WI38 (cell line): ENCODE measurements at regions not wholly inside any gene's neighbourhood (a gene's known extent, or its start where the extent isn't known, plus 50 kb on each side); places are given as distances from the start of the nearest gene placed in this dataset.
"Not testable (repeated sequence)": the region's sequence is repeated elsewhere in the genome, so short reads cannot be mapped to it uniquely, and the experiment has no call there.

Experiments used
- H3K4me3 ChIP-seq: 2 replicates; pipeline ENCODE4 v1.5.1; 2011; ENCODE audit warnings: low read depth, mild to moderate bottlenecking, control low read depth, low read length
- CTCF ChIP-seq: IDR thresholded peaks from 2 replicates; pipeline ENCODE4 v1.5.1; 2012; ENCODE audit warnings: low read depth, mild to moderate bottlenecking, control low read depth, low read length

GRCh38 chr5:156051972-156052371 lies 275.0 kb upstream of the SGCD start:
- TF ChIP-seq CTCF, result peak; percentile 24; the same call in 1 of the 2 replicates

GRCh38 chr5:156052656-156053055 lies 274.3 kb upstream of the SGCD start:
- TF ChIP-seq CTCF, result no peak

More at GRCh38 chr5:156051972-156052371, 275.0 kb upstream of the SGCD start:
- no peak overlapping the region for H3K4me3 ChIP-seq

DNA sequence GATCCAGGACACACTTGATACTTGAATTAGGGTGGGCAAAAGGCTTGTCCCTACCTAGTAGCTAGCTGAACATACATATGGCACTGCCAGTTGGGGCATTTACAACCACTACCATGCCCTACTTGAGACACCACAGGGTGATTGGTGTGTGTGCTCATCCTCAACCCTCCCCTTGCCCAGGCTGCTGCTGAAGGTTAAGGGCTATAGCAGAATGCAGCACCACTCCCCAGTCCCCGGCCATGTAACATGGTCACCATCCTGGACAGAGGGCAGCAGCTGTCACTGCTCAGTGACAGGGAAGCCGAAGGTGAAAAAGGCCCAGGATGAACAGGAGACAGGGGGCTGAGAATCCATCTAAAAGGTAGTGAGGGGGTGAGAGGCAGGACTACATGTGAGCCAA lies 273.9 kb upstream of the SGCD start:
- H3K4me3 ChIP-seq, result no peak overlapping the region
- no peak for TF ChIP-seq CTCF

More at GRCh38 chr5:156052656-156053055, 274.3 kb upstream of the SGCD start:
- no peak overlapping the region for H3K4me3 ChIP-seq

GRCh38 chr5:156076912-156077311 lies 250.1 kb upstream of the SGCD start:
- no peak overlapping the region for H3K4me3 ChIP-seq
- TF ChIP-seq CTCF, result no peak

- H3K4me3 ChIP-seq, result no peak overlapping the region
- TF ChIP-seq CTCF, result no peak
Measured at GRCh38 chr5:156087577-156088110, 239.3 kb upstream of the SGCD start.

GRCh38 chr5:156089955-156090940 lies 236.7 kb upstream of the SGCD start:
- not testable (repeated sequence) for H3K4me3 ChIP-seq

- no peak overlapping the region for H3K4me3 ChIP-seq
- TF ChIP-seq CTCF, result no peak
Measured at GRCh38 chr5:156093024-156093423, 233.9 kb upstream of the SGCD start.
